GM19372 (cell line): ENCODE measurements at regions not wholly inside any gene's neighbourhood (a gene's known extent, or its start where the extent isn't known, plus 50 kb on each side); places are given as distances from the start of the nearest gene placed in this dataset.

Experiments used
- ATAC-seq: cut with Tn5 transposase; IDR thresholded peaks from one replicate; pipeline ENCODE4 v1.9.1; 2021; ENCODE audit warnings: mild to moderate bottlenecking, low read depth, moderate library complexity; ENCODE audit not compliant: unreplicated experiment

- no peak for ATAC-seq
Measured at GRCh38 chr3:127386490-127386889, 98.6 kb upstream of the PRR20G start.

GRCh38 chr3:127385540-127385870 is 97.7 kb upstream of the PRR20G start:
- no peak for ATAC-seq

- ATAC-seq: no peak
Measured at GRCh38 chr3:127384717-127385539, 97.1 kb upstream of the PRR20G start.

GRCh38 chr3:127383656-127384179 is 95.9 kb upstream of the PRR20G start:
- ATAC-seq: no peak

GRCh38 chr3:127377801-127378655 is 90.2 kb upstream of the PRR20G start:
- ATAC-seq: no peak

GRCh38 chr3:127375151-127375930 is 87.5 kb upstream of the PRR20G start:
- ATAC-seq: no peak

- no peak for ATAC-seq
Measured at GRCh38 chr3:127374086-127375010, 86.5 kb upstream of the PRR20G start.

- no peak for ATAC-seq
Measured at GRCh38 chr3:127373441-127374085, 85.7 kb upstream of the PRR20G start.

- ATAC-seq: no peak
Measured at GRCh38 chr3:127371846-127372245, 84.0 kb upstream of the PRR20G start.

GRCh38 chr3:127371334-127371733 is 83.5 kb upstream of the PRR20G start:
- no peak for ATAC-seq

- ATAC-seq: no peak
Measured at GRCh38 chr3:127370906-127371305, 83.1 kb upstream of the PRR20G start.

- ATAC-seq: no peak
Measured at GRCh38 chr3:127369356-127369935, 81.6 kb upstream of the PRR20G start.

GRCh38 chr3:127368186-127369032 is 80.6 kb upstream of the PRR20G start:
- no peak for ATAC-seq

GRCh38 chr3:127367593-127367992 is 79.7 kb upstream of the PRR20G start:
- no peak for ATAC-seq

- no peak for ATAC-seq
Measured at GRCh38 chr3:127366383-127366782, 78.5 kb upstream of the PRR20G start.

- no peak for ATAC-seq
Measured at GRCh38 chr3:127365163-127365798, 77.4 kb upstream of the PRR20G start.

GRCh38 chr3:127363891-127364290 is 76.0 kb upstream of the PRR20G start:
- no peak for ATAC-seq
